ENCODE measurements at regions not wholly inside any gene's neighbourhood (a gene's known extent, or its start where the extent isn't known, plus 50 kb on each side); places are given as distances from the start of the nearest gene placed in this dataset.
A peak's percentile ranks its signal among the peaks of the same experiment; 100 is the strongest.

DNA sequence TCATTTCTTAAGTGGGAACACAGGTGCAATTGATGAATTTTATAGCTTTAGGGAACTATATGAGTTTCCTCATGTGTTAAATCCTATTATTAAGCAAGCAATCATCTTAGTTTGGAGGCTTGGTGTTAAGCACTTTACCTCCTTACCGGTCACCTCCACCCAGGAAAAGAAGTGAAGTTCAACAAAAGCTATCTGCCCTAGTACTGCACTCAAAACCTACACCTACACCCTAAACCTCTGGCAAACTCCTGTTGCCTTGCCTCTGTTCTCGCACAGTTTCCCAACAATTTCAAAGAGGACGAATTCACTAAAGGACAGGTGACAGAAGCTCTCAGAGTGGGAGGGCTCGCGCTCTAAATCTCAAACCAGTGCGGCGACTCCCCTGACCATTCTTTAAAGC lies 85.7 kb upstream of the TENT5D start:
- TF ChIP-seq ZFX (IDR thresholded peaks at IDR 0.05; ENCODE audit: borderline replicate concordance) = no peak
- TF ChIP-seq, protein P1, sequence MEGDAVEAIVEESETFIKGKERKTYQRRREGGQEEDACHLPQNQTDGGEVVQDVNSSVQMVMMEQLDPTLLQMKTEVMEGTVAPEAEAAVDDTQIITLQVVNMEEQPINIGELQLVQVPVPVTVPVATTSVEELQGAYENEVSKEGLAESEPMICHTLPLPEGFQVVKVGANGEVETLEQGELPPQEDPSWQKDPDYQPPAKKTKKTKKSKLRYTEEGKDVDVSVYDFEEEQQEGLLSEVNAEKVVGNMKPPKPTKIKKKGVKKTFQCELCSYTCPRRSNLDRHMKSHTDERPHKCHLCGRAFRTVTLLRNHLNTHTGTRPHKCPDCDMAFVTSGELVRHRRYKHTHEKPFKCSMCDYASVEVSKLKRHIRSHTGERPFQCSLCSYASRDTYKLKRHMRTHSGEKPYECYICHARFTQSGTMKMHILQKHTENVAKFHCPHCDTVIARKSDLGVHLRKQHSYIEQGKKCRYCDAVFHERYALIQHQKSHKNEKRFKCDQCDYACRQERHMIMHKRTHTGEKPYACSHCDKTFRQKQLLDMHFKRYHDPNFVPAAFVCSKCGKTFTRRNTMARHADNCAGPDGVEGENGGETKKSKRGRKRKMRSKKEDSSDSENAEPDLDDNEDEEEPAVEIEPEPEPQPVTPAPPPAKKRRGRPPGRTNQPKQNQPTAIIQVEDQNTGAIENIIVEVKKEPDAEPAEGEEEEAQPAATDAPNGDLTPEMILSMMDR (IDR thresholded peaks at IDR 0.05) = no peak
- H3K27ac ChIP-seq = no peak overlapping the region

DNA sequence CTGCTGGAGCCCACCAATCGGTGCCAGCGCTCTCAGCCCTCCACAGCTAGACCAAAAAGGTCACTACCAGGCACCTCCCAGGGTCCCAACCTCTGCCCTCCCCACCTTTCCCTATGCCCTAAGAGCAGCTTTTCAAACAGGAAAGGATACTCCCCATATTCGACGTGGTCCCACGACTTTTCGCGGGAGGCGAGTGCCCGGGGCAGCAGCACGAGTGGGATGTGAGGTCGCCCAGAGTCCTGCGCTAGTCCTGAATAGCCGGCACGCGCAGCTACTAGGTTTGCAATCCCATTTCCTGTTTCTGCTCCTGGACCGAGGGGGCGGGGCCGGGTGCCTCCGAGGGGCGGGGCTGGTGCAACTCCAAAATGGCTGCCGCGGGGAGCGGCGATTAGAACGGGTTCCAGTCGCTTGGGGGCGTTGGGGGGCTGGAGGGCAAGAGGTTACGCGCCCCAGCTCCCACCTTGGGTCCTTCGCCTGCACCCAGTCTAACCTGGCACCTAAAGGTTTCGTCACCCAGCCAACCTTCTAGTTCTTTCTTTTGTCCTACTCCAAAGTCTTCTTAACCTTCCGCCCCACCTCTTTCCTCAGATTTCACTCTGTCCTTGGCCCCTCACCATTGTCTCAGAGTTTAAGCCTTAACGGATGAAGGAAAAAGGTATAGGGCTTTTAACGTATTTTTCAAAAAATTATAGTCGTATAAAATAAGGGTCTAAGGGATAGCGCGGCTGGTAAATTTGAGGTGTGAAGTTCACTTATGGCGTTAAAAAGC lies 85.0 kb upstream of the TENT5D start:
- TF ChIP-seq, protein P1 (IDR thresholded peaks at IDR 0.05) = peak; percentile 14; the same call in 1 of the 2 replicates
- no peak for TF ChIP-seq ZFX (IDR thresholded peaks at IDR 0.05; ENCODE audit: borderline replicate concordance)
- no peak overlapping the region for H3K27ac ChIP-seq

DNA sequence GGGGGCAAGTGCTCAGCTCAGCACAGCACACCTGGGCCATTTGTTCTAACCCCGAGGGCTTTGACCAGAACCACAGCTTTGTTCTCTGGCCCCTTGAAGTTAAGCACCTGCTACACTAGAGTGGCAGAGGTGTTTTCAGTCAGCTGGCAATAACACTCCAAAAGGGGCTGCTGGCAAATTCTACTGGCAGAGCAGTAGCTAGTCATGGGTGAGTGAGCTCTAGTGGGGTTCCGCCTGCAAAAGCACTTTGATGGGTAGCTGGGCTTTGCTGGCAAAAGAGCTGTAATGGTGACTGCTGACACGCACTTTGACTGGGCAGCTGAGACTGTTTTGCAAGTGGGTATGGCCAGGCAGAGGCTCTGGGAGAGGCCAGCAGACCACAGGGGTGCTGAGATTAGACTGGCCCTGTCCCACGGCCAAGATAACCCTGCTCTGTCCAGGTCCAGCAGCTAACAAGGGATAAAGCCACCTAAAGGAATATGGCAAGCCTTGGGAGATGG lies 65.2 kb upstream of the TENT5D start:
- TF ChIP-seq, protein P1 (IDR thresholded peaks at IDR 0.05) = no peak
- no peak for TF ChIP-seq ZFX (IDR thresholded peaks at IDR 0.05; ENCODE audit: borderline replicate concordance)

More for the DNA sequence above, 65.2 kb upstream of the TENT5D start:
- no peak overlapping the region for H3K27ac ChIP-seq

Data from 22Rv1 (cell line).